SK-N-SH treated with all-trans-retinoic acid at 6 μM for 48 hours (cell line): ENCODE measurements at regions not wholly inside any gene's neighbourhood (a gene's known extent, or its start where the extent isn't known, plus 50 kb on each side); places are given as distances from the start of the nearest gene placed in this dataset.
A peak's percentile ranks its signal among the peaks of the same experiment; 100 is the strongest.

Source experiments
- ATAC-seq: fragments of 200-7000 bp; cut with Tn5 transposase; 3 replicates; pipeline ENCODE4 v1.9.1; 2020; ENCODE audit warnings: mild to moderate bottlenecking, moderate library complexity
- ARNTL ChIP-seq: fragments of 450-650 bp; formaldehyde crosslinking; IDR thresholded peaks from 2 replicates; pipeline ENCODE4 v1.5.0; 2020; ENCODE audit warnings: low read depth, mild to moderate bottlenecking, moderate library complexity, borderline replicate concordance
- CSDC2 ChIP-seq: fragments of 250-450 bp; sonication (Bioruptor Pico); IDR thresholded peaks from 2 replicates; pipeline ENCODE4 v1.5.0; 2020; ENCODE audit warnings: mild to moderate bottlenecking, moderate library complexity
- ISL1 ChIP-seq: fragments of 250-450 bp; sonication (Bioruptor Pico); IDR thresholded peaks from 2 replicates; pipeline ENCODE4 v2.1.2; 2022; ENCODE audit warnings: mild to moderate bottlenecking, moderate library complexity
- OSR1 ChIP-seq: fragments of 250-450 bp; sonication (Bioruptor Pico); IDR thresholded peaks from 2 replicates; pipeline ENCODE4 v1.8.0; 2022; ENCODE audit warnings: moderate library complexity, mild to moderate bottlenecking, inconsistent platforms
- PPARA ChIP-seq: fragments of 250-450 bp; sonication (Bioruptor Pico); IDR thresholded peaks from 2 replicates; pipeline ENCODE4 v1.5.0; 2020; ENCODE audit warnings: mild to moderate bottlenecking, borderline replicate concordance
- RARB ChIP-seq: fragments of 250-450 bp; sonication (Bioruptor Pico); IDR thresholded peaks from 2 replicates; pipeline ENCODE4 v1.8.0; 2021; ENCODE audit warnings: mild to moderate bottlenecking, moderate library complexity
- SNAI2 ChIP-seq: fragments of 250-450 bp; sonication (Bioruptor Pico); IDR thresholded peaks from 2 replicates; pipeline ENCODE4 v1.5.0; 2020; ENCODE audit warnings: mild to moderate bottlenecking, moderate library complexity
- TCF4 ChIP-seq: fragments of 250-450 bp; sonication (Bioruptor Pico); IDR thresholded peaks from 2 replicates; pipeline ENCODE4 v1.8.0; 2021; ENCODE audit warnings: mild to moderate bottlenecking, moderate library complexity, borderline replicate concordance
- TOX ChIP-seq: fragments of 250-450 bp; sonication (Bioruptor Pico); IDR thresholded peaks from 2 replicates; pipeline ENCODE4 v1.8.0; 2021; ENCODE audit warnings: mild to moderate bottlenecking, moderate library complexity, borderline replicate concordance
- ZC3H10 ChIP-seq: fragments of 250-450 bp; sonication (Bioruptor Pico); IDR thresholded peaks from 2 replicates; pipeline ENCODE4 v1.5.1; 2021; ENCODE audit warnings: mild to moderate bottlenecking, moderate library complexity
- ZFP3 ChIP-seq: fragments of 250-450 bp; sonication (Bioruptor Pico); IDR thresholded peaks from 2 replicates; pipeline ENCODE4 v1.5.0; 2020; ENCODE audit warnings: mild to moderate bottlenecking, moderate library complexity
- ZNF565 ChIP-seq: fragments of 450-650 bp; formaldehyde crosslinking; conservative IDR thresholded peaks from 2 replicates; pipeline ENCODE4 v1.5.0; 2020; ENCODE audit warnings: low read depth, mild to moderate bottlenecking, moderate library complexity
- ZNF8 ChIP-seq: fragments of 450-650 bp; formaldehyde crosslinking; IDR thresholded peaks from 2 replicates; pipeline ENCODE4 v1.5.0; 2020; ENCODE audit warnings: mild to moderate bottlenecking, moderate library complexity
- TF ChIP-seq, protein P1 (sequence below): fragments of 250-450 bp; sonication (Bioruptor Pico); IDR thresholded peaks from 2 replicates; pipeline ENCODE4 v1.5.0; 2020; ENCODE audit warnings: mild to moderate bottlenecking, moderate library complexity
- TF ChIP-seq, protein P2 (sequence below): fragments of 250-450 bp; sonication (Bioruptor Pico); IDR thresholded peaks from 2 replicates; pipeline ENCODE4 v1.5.1; 2021; ENCODE audit warnings: mild to moderate bottlenecking, moderate library complexity
- TF ChIP-seq, protein P3 (sequence below): fragments of 250-450 bp; sonication (Bioruptor Pico); IDR thresholded peaks from 2 replicates; pipeline ENCODE4 v1.8.0; 2021; ENCODE audit warnings: low read depth, mild to moderate bottlenecking, moderate library complexity, borderline replicate concordance
- TF ChIP-seq, protein P4 (sequence below): fragments of 250-450 bp; sonication (Bioruptor Pico); IDR thresholded peaks from 2 replicates; pipeline ENCODE4 v1.8.0; 2020; ENCODE audit warnings: mild to moderate bottlenecking, moderate library complexity, borderline replicate concordance
- TF ChIP-seq, protein P5 (sequence below): fragments of 250-450 bp; sonication (Bioruptor Pico); IDR thresholded peaks from 2 replicates; pipeline ENCODE4 v1.5.1; 2020; ENCODE audit warnings: low read depth, mild to moderate bottlenecking, moderate library complexity

DNA sequence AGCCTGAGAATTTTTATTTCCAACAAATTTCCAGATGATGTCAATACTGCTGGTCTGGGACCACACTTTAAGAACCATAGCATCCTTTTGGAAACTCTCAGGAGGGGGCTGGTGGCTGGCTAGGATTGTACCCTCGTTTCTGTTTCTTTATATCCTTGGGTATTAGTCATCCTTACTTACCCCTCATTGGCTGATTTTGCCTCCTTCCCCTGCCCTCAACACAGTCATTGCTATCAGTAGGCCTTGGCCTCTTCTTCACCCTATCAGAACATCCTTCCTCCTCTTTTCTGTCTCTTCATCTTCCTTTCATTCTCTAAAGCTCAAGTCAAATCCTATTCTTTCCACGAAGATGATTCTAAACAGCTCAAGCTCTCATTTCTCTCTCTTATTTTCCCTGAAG, 148.5 kb downstream of the ELOVL4 start (continued):
- TF ChIP-seq, protein P1, sequence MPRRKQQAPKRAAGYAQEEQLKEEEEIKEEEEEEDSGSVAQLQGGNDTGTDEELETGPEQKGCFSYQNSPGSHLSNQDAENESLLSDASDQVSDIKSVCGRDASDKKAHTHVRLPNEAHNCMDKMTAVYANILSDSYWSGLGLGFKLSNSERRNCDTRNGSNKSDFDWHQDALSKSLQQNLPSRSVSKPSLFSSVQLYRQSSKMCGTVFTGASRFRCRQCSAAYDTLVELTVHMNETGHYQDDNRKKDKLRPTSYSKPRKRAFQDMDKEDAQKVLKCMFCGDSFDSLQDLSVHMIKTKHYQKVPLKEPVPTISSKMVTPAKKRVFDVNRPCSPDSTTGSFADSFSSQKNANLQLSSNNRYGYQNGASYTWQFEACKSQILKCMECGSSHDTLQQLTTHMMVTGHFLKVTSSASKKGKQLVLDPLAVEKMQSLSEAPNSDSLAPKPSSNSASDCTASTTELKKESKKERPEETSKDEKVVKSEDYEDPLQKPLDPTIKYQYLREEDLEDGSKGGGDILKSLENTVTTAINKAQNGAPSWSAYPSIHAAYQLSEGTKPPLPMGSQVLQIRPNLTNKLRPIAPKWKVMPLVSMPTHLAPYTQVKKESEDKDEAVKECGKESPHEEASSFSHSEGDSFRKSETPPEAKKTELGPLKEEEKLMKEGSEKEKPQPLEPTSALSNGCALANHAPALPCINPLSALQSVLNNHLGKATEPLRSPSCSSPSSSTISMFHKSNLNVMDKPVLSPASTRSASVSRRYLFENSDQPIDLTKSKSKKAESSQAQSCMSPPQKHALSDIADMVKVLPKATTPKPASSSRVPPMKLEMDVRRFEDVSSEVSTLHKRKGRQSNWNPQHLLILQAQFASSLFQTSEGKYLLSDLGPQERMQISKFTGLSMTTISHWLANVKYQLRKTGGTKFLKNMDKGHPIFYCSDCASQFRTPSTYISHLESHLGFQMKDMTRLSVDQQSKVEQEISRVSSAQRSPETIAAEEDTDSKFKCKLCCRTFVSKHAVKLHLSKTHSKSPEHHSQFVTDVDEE (CRISPR knock-in tag): no peak

DNA sequence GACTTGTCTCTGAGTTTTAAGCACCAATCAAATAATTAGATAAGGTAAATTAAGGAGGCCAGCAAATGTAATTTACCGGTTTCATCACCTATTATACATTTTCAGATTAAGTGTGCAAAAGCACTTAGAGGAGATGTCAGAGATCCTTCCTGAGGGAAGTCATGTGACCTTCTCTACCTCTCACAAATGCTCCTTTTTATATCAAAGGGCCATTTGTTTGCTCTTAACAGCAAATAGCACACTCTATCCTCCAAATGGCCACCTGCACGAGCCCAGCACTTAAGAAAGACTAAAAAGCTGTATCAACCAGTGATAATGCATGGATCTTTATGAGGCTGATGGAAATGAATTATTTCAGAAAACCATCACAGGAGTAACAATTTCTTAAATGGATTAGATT, 149.4 kb downstream of the ELOVL4 start:
- TF ChIP-seq ZFP3 (CRISPR knock-in tag) (no peak), SNAI2 (CRISPR knock-in tag) (no peak), ZNF565 (no peak), RARB (CRISPR knock-in tag) (no peak), OSR1 (CRISPR knock-in tag) (no peak), TCF4 (CRISPR knock-in tag) (no peak), ZC3H10 (CRISPR knock-in tag) (no peak), ZNF8 (no peak)
- TF ChIP-seq, protein P2, sequence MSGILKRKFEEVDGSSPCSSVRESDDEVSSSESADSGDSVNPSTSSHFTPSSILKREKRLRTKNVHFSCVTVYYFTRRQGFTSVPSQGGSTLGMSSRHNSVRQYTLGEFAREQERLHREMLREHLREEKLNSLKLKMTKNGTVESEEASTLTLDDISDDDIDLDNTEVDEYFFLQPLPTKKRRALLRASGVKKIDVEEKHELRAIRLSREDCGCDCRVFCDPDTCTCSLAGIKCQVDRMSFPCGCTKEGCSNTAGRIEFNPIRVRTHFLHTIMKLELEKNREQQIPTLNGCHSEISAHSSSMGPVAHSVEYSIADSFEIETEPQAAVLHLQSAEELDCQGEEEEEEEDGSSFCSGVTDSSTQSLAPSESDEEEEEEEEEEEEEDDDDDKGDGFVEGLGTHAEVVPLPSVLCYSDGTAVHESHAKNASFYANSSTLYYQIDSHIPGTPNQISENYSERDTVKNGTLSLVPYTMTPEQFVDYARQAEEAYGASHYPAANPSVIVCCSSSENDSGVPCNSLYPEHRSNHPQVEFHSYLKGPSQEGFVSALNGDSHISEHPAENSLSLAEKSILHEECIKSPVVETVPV (CRISPR knock-in tag): no peak
- TF ChIP-seq, protein P3, sequence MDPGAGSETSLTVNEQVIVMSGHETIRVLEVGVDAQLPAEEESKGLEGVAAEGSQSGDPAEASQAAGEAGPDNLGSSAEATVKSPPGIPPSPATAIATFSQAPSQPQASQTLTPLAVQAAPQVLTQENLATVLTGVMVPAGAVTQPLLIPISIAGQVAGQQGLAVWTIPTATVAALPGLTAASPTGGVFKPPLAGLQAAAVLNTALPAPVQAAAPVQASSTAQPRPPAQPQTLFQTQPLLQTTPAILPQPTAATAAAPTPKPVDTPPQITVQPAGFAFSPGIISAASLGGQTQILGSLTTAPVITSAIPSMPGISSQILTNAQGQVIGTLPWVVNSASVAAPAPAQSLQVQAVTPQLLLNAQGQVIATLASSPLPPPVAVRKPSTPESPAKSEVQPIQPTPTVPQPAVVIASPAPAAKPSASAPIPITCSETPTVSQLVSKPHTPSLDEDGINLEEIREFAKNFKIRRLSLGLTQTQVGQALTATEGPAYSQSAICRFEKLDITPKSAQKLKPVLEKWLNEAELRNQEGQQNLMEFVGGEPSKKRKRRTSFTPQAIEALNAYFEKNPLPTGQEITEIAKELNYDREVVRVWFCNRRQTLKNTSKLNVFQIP (CRISPR knock-in tag): no peak
- TF ChIP-seq, protein P4, sequence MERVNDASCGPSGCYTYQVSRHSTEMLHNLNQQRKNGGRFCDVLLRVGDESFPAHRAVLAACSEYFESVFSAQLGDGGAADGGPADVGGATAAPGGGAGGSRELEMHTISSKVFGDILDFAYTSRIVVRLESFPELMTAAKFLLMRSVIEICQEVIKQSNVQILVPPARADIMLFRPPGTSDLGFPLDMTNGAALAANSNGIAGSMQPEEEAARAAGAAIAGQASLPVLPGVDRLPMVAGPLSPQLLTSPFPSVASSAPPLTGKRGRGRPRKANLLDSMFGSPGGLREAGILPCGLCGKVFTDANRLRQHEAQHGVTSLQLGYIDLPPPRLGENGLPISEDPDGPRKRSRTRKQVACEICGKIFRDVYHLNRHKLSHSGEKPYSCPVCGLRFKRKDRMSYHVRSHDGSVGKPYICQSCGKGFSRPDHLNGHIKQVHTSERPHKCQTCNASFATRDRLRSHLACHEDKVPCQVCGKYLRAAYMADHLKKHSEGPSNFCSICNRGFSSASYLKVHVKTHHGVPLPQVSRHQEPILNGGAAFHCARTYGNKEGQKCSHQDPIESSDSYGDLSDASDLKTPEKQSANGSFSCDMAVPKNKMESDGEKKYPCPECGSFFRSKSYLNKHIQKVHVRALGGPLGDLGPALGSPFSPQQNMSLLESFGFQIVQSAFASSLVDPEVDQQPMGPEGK (CRISPR knock-in tag): no peak
- TF ChIP-seq, protein P5, sequence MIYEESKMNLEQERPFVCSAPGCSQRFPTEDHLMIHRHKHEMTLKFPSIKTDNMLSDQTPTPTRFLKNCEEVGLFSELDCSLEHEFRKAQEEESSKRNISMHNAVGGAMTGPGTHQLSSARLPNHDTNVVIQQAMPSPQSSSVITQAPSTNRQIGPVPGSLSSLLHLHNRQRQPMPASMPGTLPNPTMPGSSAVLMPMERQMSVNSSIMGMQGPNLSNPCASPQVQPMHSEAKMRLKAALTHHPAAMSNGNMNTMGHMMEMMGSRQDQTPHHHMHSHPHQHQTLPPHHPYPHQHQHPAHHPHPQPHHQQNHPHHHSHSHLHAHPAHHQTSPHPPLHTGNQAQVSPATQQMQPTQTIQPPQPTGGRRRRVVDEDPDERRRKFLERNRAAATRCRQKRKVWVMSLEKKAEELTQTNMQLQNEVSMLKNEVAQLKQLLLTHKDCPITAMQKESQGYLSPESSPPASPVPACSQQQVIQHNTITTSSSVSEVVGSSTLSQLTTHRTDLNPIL: no peak
- TF ChIP-seq, all 23 proteins: peak for 0
- ATAC-seq: no peak; the same call in 2 of the 3 replicates

DNA sequence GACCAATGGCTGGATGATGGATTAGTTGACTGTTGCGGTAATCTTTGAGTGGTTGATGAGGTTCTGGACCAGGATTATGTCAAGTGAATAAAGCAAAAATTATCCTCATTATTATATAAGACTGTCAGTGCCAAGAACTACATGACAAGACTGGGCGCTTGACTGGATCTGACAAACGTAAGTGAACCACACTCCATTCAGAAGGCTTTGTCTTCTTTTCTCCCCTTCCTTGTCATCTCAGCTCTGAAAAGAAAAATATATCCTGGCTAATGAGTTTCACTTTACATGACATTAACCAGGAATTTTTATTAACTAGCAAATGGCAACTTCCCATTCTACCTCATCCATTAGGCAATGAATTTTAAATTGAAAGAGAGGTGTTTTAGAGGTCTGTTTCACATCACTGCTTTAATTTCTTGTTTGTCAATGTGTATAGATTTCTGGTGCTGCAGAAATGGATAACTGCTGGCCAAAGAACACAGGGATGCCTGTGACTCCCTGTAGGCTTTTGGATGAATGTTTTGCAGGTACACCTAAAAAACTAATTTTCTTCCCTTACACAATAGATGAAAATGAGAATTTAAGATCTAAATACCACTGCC, 150.1 kb downstream of the ELOVL4 start:
- peak; percentile 66; the same call in 2 of the 3 replicates for ATAC-seq
- TF ChIP-seq TOX (CRISPR knock-in tag): peak; percentile 47; the same call in 1 of the 2 replicates
- TF ChIP-seq, protein P4 (CRISPR knock-in tag): no peak

DNA sequence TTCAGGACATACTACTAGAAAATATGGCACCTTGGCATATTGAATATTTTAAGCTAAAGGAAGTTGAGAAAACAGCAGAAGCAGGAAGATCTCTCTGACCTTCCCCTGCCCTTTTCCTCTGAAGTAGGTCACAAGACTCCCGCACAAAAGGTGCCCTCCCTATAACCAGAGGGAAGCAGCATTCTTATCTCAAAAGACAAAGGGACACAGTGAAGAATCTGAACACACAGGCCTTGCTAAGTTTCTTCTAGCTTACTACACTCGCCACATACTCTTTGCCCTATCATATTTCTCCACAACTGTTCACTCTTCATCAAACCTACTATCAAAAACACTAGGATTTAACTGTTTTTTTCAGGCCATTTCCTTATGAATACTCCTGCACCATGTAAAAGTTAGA, 151.2 kb downstream of the ELOVL4 start:
- no peak for ATAC-seq
- TF ChIP-seq RARB (CRISPR knock-in tag) (no peak), PPARA (CRISPR knock-in tag) (no peak), ISL1 (CRISPR knock-in tag) (no peak), TOX (CRISPR knock-in tag) (no peak), CSDC2 (CRISPR knock-in tag) (no peak), OSR1 (CRISPR knock-in tag) (no peak), ARNTL (no peak), ZNF8 (no peak), ZC3H10 (CRISPR knock-in tag) (no peak)
- TF ChIP-seq, protein P4 (CRISPR knock-in tag): no peak
- TF ChIP-seq, protein P2 (CRISPR knock-in tag): no peak
- TF ChIP-seq, protein P5: no peak
